H1 (cell line): ENCODE measurements at regions not wholly inside any gene's neighbourhood (a gene's known extent, or its start where the extent isn't known, plus 50 kb on each side); places are given as distances from the start of the nearest gene placed in this dataset.

ENCODE experiments used
- CTCF ChIA-PET: fragments of 300-600 bp; sonication (Branson Sonifier 250); formaldehyde crosslinking; loops from one replicate; lab custom pipeline; 2021; ENCODE audit not compliant: partially characterized antibody; lab: Charles Lee
- POLR2A ChIA-PET: fragments of 300-600 bp; sonication (Branson Sonifier 250); formaldehyde crosslinking; loops from one replicate; lab custom pipeline; 2021; ENCODE audit warnings: inconsistent platforms; ENCODE audit not compliant: partially characterized antibody; lab: Charles Lee
- DNase-seq, 2 experiments: peaks; one replicate each; pipeline versions ENCODE4 v3.0.0 to v3.0.0-alpha.2; 2010 to 2022; ENCODE audit warnings: low spot score in 2 of 2, low read depth in 1 of 2, mixed read lengths in 1 of 2
- FAIRE-seq: peaks from 2 replicates; lab custom pipeline; 2011; peaks lifted over from hg19 to GRCh38; lab: Jason Lieb, UNC
- H2AFZ ChIP-seq: 2 replicates; pipeline ENCODE4 v1.8.1; 2012; ENCODE audit warnings: low read length, inconsistent platforms
- H2AK5ac ChIP-seq: 2 replicates; pipeline ENCODE4 v1.6.1; 2013; ENCODE audit warnings: low read depth, low read length
- H2BK120ac ChIP-seq: replicated peaks from 2 replicates; pipeline ENCODE3; 2013; ENCODE audit warnings: low read depth, low read length, inconsistent platforms
- H2BK12ac ChIP-seq: 2 replicates; pipeline ENCODE4 v1.6.1; 2013; ENCODE audit warnings: low read depth, low read length
- H2BK15ac ChIP-seq: 2 replicates; pipeline ENCODE4 v1.6.1; 2013; ENCODE audit warnings: low read length
- H2BK20ac ChIP-seq: 2 replicates; pipeline ENCODE4 v1.6.1; 2013; ENCODE audit warnings: low read length
- H2BK5ac ChIP-seq: 2 replicates; pipeline ENCODE4 v1.6.1; 2013; ENCODE audit warnings: low read depth, low read length
- H3K14ac ChIP-seq: 2 replicates; pipeline ENCODE4 v1.6.1; 2013; ENCODE audit warnings: inconsistent platforms; ENCODE audit not compliant: insufficient read length
- H3K18ac ChIP-seq: 2 replicates; pipeline ENCODE4 v1.6.1; 2013; ENCODE audit warnings: low read length; ENCODE audit errors: extremely low read depth
- H3K23ac ChIP-seq: 2 replicates; pipeline ENCODE4 v1.6.1; 2013; ENCODE audit warnings: inconsistent platforms; ENCODE audit not compliant: insufficient read length
- H3K23me2 ChIP-seq: 2 replicates; pipeline ENCODE4 v1.6.1; 2013; ENCODE audit warnings: low read depth, low read length
- H3K27ac ChIP-seq: 2 replicates; pipeline ENCODE4 v1.6.1; 2011; ENCODE audit warnings: low read depth, low read length, inconsistent platforms
- H3K27me3 ChIP-seq, 4 experiments: replicated peaks in 1 of 4; 1 replicate in 1 of 4; 2 replicates in 3 of 4; pipeline versions ENCODE4 v1.6.1 to v1.8.1; 2011 to 2013; ENCODE audit warnings: low read length in 3 of 4, mild to moderate bottlenecking in 3 of 4, inconsistent platforms in 2 of 4, mixed read lengths in 2 of 4, moderate library complexity in 1 of 4; ENCODE audit not compliant: control insufficient read depth in 3 of 4, insufficient read depth in 3 of 4; ENCODE audit errors: extremely low read depth in 1 of 4
- H3K36me3 ChIP-seq, 4 experiments: 2 replicates each; pipeline versions ENCODE4 v1.6.1 to v1.8.1; 2011 to 2013; ENCODE audit warnings: mild to moderate bottlenecking in 4 of 4, low read length in 3 of 4, moderate library complexity in 2 of 4, control low read depth in 1 of 4, inconsistent platforms in 1 of 4; ENCODE audit not compliant: insufficient read depth in 4 of 4, control insufficient read depth in 2 of 4
- H3K4ac ChIP-seq: replicated peaks from 2 replicates; pipeline ENCODE3; 2013; ENCODE audit warnings: low read length, low read depth, mixed read lengths, inconsistent platforms; ENCODE audit not compliant: insufficient read length
- H3K4me1 ChIP-seq, 4 experiments: replicated peaks in 1 of 4; 1 replicate in 1 of 4; 2 replicates in 3 of 4; pipeline versions ENCODE4 v1.6.1 to v1.8.1; 2011 to 2013; ENCODE audit warnings: low read length in 3 of 4, inconsistent platforms in 2 of 4, mixed read lengths in 1 of 4; ENCODE audit not compliant: insufficient read depth in 4 of 4, control insufficient read depth in 3 of 4
- H3K4me2 ChIP-seq, 2 experiments: 2 replicates each; pipeline versions ENCODE4 v1.6.1 to v1.8.1; 2011 to 2013; ENCODE audit warnings: low read depth in 2 of 2, low read length in 2 of 2, control low read depth in 1 of 2, inconsistent platforms in 1 of 2, mild to moderate bottlenecking in 1 of 2; ENCODE audit not compliant: insufficient read depth in 1 of 2
- H3K4me3 ChIP-seq, 4 experiments: fragments of 200-600, 300-600 bp in 1 of 4; sonication (generic), shearing (Covaris generic), sonication (Bioruptor Twin) in 1 of 4; 2 replicates each; pipeline versions ENCODE4 v1.5.1 to v1.8.1; 2011 to 2016; ENCODE audit warnings: low read length in 4 of 4, low read depth in 3 of 4, control low read depth in 2 of 4, inconsistent platforms in 2 of 4, mild to moderate bottlenecking in 2 of 4, mixed read lengths in 1 of 4, moderate library complexity in 1 of 4; ENCODE audit not compliant: insufficient read depth in 2 of 4; ENCODE audit errors: extremely low read depth in 1 of 4
- H3K56ac ChIP-seq: replicated peaks from 2 replicates; pipeline ENCODE3; 2013; ENCODE audit warnings: low read depth, mild to moderate bottlenecking, mixed read lengths, low read length, inconsistent platforms; ENCODE audit not compliant: insufficient read length
- H3K79me1 ChIP-seq: 2 replicates; pipeline ENCODE4 v1.6.1; 2013; ENCODE audit warnings: low read depth, low read length, control low read depth
- H3K79me2 ChIP-seq, 2 experiments: 2 replicates each; pipeline versions ENCODE4 v1.6.1 to v1.8.1; 2012 to 2013; ENCODE audit warnings: low read length in 2 of 2, mild to moderate bottlenecking in 2 of 2, inconsistent platforms in 1 of 2; ENCODE audit not compliant: insufficient read depth in 2 of 2, control insufficient read depth in 1 of 2
- H3K9ac ChIP-seq, 4 experiments: replicated peaks in 1 of 4; 1 replicate in 1 of 4; 2 replicates in 3 of 4; pipeline versions ENCODE4 v1.6.1 to v1.8.1; 2011 to 2013; ENCODE audit warnings: low read depth in 3 of 4, low read length in 3 of 4, control low read depth in 2 of 4, mild to moderate bottlenecking in 2 of 4, moderate library complexity in 2 of 4, inconsistent platforms in 1 of 4; ENCODE audit errors: extremely low read depth in 1 of 4
- H3K9me3 ChIP-seq, 2 experiments: 2 replicates each; pipeline versions ENCODE4 v1.6.1 to v1.8.1; 2012 to 2013; ENCODE audit warnings: mild to moderate bottlenecking in 2 of 2, moderate library complexity in 2 of 2, control low read depth in 1 of 2, inconsistent platforms in 1 of 2, low read depth in 1 of 2, low read length in 1 of 2, mixed read lengths in 1 of 2; ENCODE audit not compliant: insufficient read depth in 2 of 2
- H4K20me1 ChIP-seq, 2 experiments: replicated peaks in 1 of 2; 2 replicates each; pipeline versions ENCODE3 to v1.8.1; 2011 to 2013; ENCODE audit warnings: inconsistent platforms in 2 of 2, low read length in 2 of 2, mild to moderate bottlenecking in 1 of 2; ENCODE audit not compliant: insufficient read depth in 2 of 2, control insufficient read depth in 1 of 2
- H4K5ac ChIP-seq: 2 replicates; pipeline ENCODE4 v1.6.1; 2013; ENCODE audit warnings: low read length, low read depth, mixed read lengths, inconsistent platforms; ENCODE audit not compliant: insufficient read length
- H4K8ac ChIP-seq: 2 replicates; pipeline ENCODE4 v1.8.0; 2013; ENCODE audit warnings: mild to moderate bottlenecking, moderate library complexity, low read length, inconsistent platforms; ENCODE audit not compliant: insufficient read depth; ENCODE audit errors: extremely low read depth
- H4K91ac ChIP-seq: replicated peaks from 2 replicates; pipeline ENCODE3; 2013; ENCODE audit warnings: low read length, mixed read lengths, inconsistent platforms; ENCODE audit not compliant: insufficient read length
- POLR2A ChIP-seq, 2 experiments: IDR thresholded peaks; 1 replicate in 1 of 2; 2 replicates in 1 of 2; pipeline ENCODE4 v1.6.1; 2011; ENCODE audit warnings: low read depth in 2 of 2, low read length in 2 of 2, mild to moderate bottlenecking in 2 of 2; ENCODE audit errors: control extremely low read depth in 1 of 2
- RNF2 ChIP-seq: fragments of 200-900, 300-1000 bp; sonication (generic); IDR thresholded peaks from 2 replicates; pipeline ENCODE4 v1.7.1; 2016; ENCODE audit warnings: borderline replicate concordance, low read depth, mild to moderate bottlenecking, antibody characterized with exemption, low read length; ENCODE audit not compliant: poor library complexity, severe bottlenecking; ENCODE audit errors: missing control alignments
- SUZ12 ChIP-seq: fragments of 200-600 bp; sonication (generic); IDR thresholded peaks from 2 replicates; pipeline ENCODE4 v1.6.1; 2012; ENCODE audit warnings: mild to moderate bottlenecking, inconsistent platforms, low read length, moderate library complexity, mixed read lengths
- WGBS, 2 experiments: shearing (Covaris generic) in 1 of 2; methylation state at CpG; one replicate each; pipeline versions ENCODE4 v1.1.6 to v1.1.7; 2013 to 2015; ENCODE audit warnings: low lambda C conversion rate in 2 of 2, mixed read lengths in 2 of 2, inconsistent platforms in 1 of 2, low coverage in 1 of 2, missing lambda C conversion rate in 1 of 2; ENCODE audit not compliant: insufficient replicate concordance in 2 of 2, insufficient coverage in 1 of 2, insufficient read length in 1 of 2; ENCODE audit errors: extremely low coverage in 1 of 2, missing lambda C conversion rate in 1 of 2; 5-methylcytosine and 5-hydroxymethylcytosine counted together
- TF ChIP-seq, protein P1 (sequence below): IDR thresholded peaks from 2 replicates; pipeline ENCODE4 v1.6.1; 2011; ENCODE audit warnings: low read depth, mild to moderate bottlenecking, low read length; ENCODE audit not compliant: insufficient read depth

DNA sequence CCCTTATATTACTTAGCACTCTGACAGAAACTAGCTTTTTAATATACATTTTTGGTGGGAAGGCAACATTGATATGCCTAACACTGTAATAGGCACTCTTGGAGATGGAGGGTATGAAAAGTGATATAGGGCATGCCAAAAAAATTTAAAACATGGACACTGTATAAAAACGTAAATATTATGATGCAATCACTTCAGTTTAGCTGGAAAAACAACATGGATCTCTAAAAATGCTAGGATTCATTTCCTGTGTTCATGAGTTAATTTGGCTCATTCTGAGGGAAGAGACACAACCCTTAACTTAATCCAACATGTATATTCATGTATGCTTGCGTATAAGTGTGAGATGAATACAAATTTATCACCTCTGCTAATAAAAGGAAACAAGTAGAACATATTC lies 157.3 kb upstream of the TFAP2D start:
- H3K9me3 ChIP-seq: no peaks in the 10 kb centered on the region
- H2BK120ac ChIP-seq: no peak overlapping the region
- no peak overlapping the region for H3K56ac ChIP-seq
- H4K5ac ChIP-seq: no peak overlapping the region
- H3K79me2 ChIP-seq: no peaks in the 10 kb centered on the region
- H2BK12ac ChIP-seq: no peak overlapping the region
- ChIA-PET CTCF (no interaction called here), POLR2A (no interaction called here)
- H3K27me3 ChIP-seq: no peaks in the 10 kb centered on the region
- H2AK5ac ChIP-seq: no peak overlapping the region
- H2BK5ac ChIP-seq: no peak overlapping the region
- no peaks in the 10 kb centered on the region for H3K36me3 ChIP-seq
- H2BK20ac ChIP-seq: no peak overlapping the region
- H3K14ac ChIP-seq: no peak overlapping the region
- no peak overlapping the region for H2AFZ ChIP-seq
- H4K20me1 ChIP-seq: no peaks in the 10 kb centered on the region
- H3K18ac ChIP-seq: no peak overlapping the region
- H3K79me1 ChIP-seq: no peaks in the 10 kb centered on the region
- no peak overlapping the region for H3K4me2 ChIP-seq
- TF ChIP-seq POLR2A (IDR thresholded peaks at IDR 0.05; ENCODE audit: control extremely low read depth in 1 of 2, low read depth in 2 of 2, low read length in 2 of 2): no peak
- no peak for TF ChIP-seq SUZ12
- TF ChIP-seq, protein P1, sequence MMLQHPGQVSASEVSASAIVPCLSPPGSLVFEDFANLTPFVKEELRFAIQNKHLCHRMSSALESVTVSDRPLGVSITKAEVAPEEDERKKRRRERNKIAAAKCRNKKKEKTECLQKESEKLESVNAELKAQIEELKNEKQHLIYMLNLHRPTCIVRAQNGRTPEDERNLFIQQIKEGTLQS: no peak
- no peak for TF ChIP-seq RNF2
- H3K23me2 ChIP-seq: no peaks in the 10 kb centered on the region; the same call in 1 of the 2 replicates
- no peak overlapping the region for H3K9ac ChIP-seq
- no peak overlapping the region for H3K23ac ChIP-seq
- H4K8ac ChIP-seq: no peak overlapping the region
- no peak overlapping the region for H2BK15ac ChIP-seq
- H3K27ac ChIP-seq: no peak overlapping the region
- 85% methylated on average over 2 of the region's 2 CpGs; no CpG with 5 or more reads in 1 of the 2 experiments for WGBS, 2 experiments
- H3K4ac ChIP-seq: no peak overlapping the region
- H3K4me1 ChIP-seq: peaks cover 0 to 3% (median 0%) of the 10 kb centered on the region in 4 experiments; a peak in 1 of 7 replicates
- FAIRE-seq (no peak), DNase-seq (no peak)
- H4K91ac ChIP-seq: no peak overlapping the region
- no peak overlapping the region for H3K4me3 ChIP-seq
